GM23338 (cell line): ENCODE measurements at regions not wholly inside any gene's neighbourhood (a gene's known extent, or its start where the extent isn't known, plus 50 kb on each side); places are given as distances from the start of the nearest gene placed in this dataset.

Experiments used
- EZH2 ChIP-seq: fragments of 200-600 bp; sonication (generic); IDR thresholded peaks from one replicate; pipeline ENCODE4 v1.8.0; 2017; ENCODE audit warnings: antibody characterized with exemption, mild to moderate bottlenecking, low read depth; ENCODE audit not compliant: unreplicated experiment
- EZH2phosphoT487 ChIP-seq: fragments of 200-600 bp; sonication (generic); IDR thresholded peaks from one replicate; pipeline ENCODE4 v1.8.1; 2018; ENCODE audit warnings: antibody characterized with exemption; ENCODE audit not compliant: unreplicated experiment
- JUNB ChIP-seq: IDR thresholded peaks from one replicate; pipeline ENCODE4 v1.6.1; 2016; ENCODE audit warnings: antibody characterized with exemption; ENCODE audit not compliant: unreplicated experiment
- POLR2AphosphoS5 ChIP-seq: IDR thresholded peaks from 2 replicates; pipeline ENCODE4 v1.6.1; 2016; ENCODE audit warnings: antibody characterized with exemption, low read depth
- REST ChIP-seq: IDR thresholded peaks from one replicate; pipeline ENCODE4 v1.6.1; 2018; ENCODE audit warnings: antibody characterized with exemption; ENCODE audit not compliant: unreplicated experiment
- STAT1 ChIP-seq: IDR thresholded peaks from one replicate; pipeline ENCODE4 v1.6.1; 2016; ENCODE audit warnings: antibody characterized with exemption; ENCODE audit not compliant: unreplicated experiment
- ZNF114 ChIP-seq: fragments of 250-450 bp; sonication (Bioruptor Pico); IDR thresholded peaks from 2 replicates; pipeline ENCODE4 v1.5.0; 2020; ENCODE audit warnings: mild to moderate bottlenecking, moderate library complexity
- ZNF331 ChIP-seq: fragments of 250-450 bp; sonication (Bioruptor Pico); IDR thresholded peaks from 2 replicates; pipeline ENCODE4 v1.5.0; 2020; ENCODE audit warnings: low read depth, mild to moderate bottlenecking, moderate library complexity
- ZNF462 ChIP-seq: fragments of 250-450 bp; sonication (Bioruptor Pico); IDR thresholded peaks from 2 replicates; pipeline ENCODE4 v1.5.0; 2020; ENCODE audit warnings: mild to moderate bottlenecking, moderate library complexity
- TF ChIP-seq, protein P1 (sequence below): IDR thresholded peaks from 2 replicates; pipeline ENCODE4 v1.6.1; 2016; ENCODE audit warnings: antibody characterized with exemption

GRCh38 chrX:39260965-39261364, 459.7 kb downstream of the MID1IP1 start (continued):
- TF ChIP-seq ZNF462 (CRISPR knock-in tag): no peak
- TF ChIP-seq EZH2phosphoT487: no peak
- TF ChIP-seq STAT1: no peak
- no peak for TF ChIP-seq ZNF331 (CRISPR knock-in tag)
- no peak for TF ChIP-seq REST
- TF ChIP-seq POLR2AphosphoS5: no peak
- TF ChIP-seq, protein P1, sequence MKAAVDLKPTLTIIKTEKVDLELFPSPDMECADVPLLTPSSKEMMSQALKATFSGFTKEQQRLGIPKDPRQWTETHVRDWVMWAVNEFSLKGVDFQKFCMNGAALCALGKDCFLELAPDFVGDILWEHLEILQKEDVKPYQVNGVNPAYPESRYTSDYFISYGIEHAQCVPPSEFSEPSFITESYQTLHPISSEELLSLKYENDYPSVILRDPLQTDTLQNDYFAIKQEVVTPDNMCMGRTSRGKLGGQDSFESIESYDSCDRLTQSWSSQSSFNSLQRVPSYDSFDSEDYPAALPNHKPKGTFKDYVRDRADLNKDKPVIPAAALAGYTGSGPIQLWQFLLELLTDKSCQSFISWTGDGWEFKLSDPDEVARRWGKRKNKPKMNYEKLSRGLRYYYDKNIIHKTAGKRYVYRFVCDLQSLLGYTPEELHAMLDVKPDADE: no peak
- TF ChIP-seq JUNB: no peak
- TF ChIP-seq ZNF114 (CRISPR knock-in tag): no peak
- TF ChIP-seq EZH2: no peak
